HG03558 (cell line): ENCODE measurements at regions not wholly inside any gene's neighbourhood (a gene's known extent, or its start where the extent isn't known, plus 50 kb on each side); places are given as distances from the start of the nearest gene placed in this dataset.

Experiments
- ATAC-seq: cut with Tn5 transposase; IDR thresholded peaks from one replicate; pipeline ENCODE4 v1.9.1; 2021; ENCODE audit warnings: moderate number of reproducible peaks; ENCODE audit not compliant: unreplicated experiment; ENCODE audit errors: extremely low read depth

DNA sequence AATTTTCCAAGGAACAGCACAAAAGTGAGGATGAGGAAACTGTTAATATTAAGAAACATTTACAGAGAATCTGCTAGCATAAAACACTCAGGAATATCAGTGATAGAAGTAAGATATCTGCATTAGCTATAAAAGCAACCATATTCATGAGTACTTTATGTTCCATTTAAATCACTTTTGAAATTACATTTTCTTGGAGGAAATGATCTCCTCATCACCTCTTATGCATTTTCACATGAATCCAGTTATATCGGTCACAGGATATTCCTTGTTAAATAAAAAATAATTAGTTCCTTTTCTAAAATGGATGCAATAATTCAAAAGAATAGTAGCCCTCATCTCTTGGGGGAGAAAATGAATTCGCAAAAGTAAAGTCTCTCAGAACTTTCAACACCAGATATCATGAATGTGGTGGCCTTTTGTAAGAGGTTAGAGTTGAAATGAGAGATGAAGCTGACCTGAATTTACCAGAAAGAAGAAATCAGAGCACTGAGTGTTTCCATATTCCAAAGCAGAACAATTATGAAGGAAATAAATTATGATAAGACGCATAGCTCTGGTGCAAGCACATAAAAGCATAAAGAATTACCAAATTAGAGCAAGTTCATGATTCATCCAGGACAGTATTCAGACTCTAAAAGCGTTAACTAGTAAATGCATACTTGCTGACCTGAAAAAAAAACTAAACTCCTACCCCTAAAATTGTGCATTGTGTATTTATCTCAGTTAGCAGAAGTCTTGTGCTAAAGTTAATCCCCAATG lies 321.9 kb upstream of the CCDC54 start:
- no peak for ATAC-seq

DNA sequence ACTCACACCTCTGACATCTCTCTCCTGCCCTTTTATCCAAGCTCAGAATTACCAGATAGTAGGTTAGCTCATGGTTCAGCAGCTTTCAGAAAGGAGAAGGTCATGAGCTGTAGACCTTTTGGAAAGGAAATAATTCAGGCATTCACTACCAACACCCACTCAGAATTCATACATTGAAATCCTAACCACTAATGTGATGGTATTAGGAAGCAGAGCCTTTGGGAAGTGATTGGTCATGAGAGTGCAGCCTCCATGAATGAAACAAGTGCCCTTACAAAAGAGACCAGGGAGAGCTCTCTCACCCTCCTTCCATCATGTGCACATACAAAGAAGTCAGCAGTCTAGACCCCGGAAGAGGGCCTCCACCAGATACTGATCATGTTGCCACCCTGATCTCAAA lies 315.8 kb upstream of the CCDC54 start:
- ATAC-seq = no peak

DNA sequence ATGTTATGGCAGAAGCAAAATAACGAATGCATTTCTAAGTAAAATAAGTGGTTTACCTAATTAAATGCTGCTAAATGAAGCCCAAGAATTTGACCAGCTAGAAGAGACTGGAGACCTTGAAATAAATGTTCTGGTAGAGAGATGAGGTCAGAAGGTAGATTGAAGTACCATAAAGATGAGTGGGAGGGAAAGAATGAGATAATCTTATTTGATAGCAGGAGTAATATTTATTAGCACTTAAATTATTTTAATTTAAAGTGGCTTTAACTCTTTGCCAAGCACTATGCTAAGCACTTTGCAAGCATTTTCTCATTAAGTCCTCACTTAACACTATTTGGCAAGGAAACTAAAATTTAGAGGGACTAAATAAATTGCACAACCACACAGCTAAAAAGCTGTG lies 314.9 kb upstream of the CCDC54 start:
- ATAC-seq = no peak

DNA sequence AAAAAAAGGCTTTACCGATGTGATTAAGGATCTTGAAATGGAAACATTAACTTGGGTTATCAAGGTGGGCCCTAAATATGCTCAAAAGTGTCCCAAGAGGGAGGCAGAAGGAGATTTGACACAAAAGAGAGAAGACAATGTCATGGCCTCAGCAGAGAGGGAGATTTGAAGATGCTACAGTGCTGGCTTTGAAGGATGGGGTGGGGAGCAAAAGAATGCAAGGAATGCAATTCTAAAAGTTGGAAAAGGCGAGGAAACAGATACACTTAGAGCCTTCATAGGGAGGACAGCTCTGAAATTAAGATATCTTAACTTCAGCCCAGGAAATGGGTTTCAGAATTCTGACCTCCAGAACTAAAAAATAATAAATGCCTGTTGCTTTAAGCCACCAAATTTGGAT lies 314.5 kb upstream of the CCDC54 start:
- ATAC-seq = no peak

DNA sequence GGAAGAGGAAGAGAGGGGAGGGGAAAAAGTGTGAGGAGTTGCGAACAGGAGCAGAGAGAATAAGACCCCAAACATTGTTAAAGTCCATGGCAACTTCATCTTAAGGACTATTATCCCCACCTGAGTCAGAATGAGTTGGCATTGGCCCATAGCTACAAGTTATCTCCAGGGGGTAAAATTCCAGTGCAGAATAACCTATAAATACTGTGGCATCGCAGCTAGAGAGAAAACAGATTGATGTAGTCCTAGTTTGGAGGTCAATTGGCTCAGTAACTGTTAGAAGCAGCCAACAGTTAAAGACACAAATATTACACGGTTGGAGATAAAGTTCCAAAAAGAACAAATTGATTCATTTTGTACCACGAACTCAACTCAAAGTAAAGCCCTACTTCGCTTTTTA lies 313.9 kb upstream of the CCDC54 start:
- no peak for ATAC-seq

DNA sequence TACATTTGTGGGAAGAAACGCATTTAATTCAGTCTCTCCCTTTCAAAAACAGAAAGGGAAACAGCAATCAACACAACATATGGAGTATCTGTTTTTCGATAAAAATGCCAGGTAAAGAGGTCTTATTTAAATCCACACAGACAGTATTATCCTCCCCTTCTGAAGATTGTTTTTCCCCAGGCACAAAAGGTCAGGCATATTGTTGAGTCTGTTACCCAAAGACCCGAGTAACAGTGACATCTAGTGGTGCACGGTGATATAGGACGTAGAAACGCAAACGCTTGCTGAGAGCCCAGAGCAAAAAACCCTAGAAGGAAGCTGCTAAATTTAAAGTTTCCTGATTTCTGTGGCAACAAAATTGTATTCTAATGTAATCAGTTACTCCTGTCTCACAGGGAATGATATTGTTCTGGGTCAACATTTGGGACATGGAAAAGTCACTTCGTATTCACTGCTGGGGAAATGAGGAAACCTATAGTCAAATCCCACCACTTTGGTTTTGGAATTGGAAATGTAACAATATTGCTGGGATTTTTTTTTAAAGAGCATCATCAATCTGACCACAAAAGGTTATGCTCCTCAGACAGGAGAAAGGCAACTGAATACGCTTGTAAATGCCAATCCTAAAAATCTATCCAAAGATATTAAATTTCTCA lies 312.7 kb upstream of the CCDC54 start:
- ATAC-seq = no peak

DNA sequence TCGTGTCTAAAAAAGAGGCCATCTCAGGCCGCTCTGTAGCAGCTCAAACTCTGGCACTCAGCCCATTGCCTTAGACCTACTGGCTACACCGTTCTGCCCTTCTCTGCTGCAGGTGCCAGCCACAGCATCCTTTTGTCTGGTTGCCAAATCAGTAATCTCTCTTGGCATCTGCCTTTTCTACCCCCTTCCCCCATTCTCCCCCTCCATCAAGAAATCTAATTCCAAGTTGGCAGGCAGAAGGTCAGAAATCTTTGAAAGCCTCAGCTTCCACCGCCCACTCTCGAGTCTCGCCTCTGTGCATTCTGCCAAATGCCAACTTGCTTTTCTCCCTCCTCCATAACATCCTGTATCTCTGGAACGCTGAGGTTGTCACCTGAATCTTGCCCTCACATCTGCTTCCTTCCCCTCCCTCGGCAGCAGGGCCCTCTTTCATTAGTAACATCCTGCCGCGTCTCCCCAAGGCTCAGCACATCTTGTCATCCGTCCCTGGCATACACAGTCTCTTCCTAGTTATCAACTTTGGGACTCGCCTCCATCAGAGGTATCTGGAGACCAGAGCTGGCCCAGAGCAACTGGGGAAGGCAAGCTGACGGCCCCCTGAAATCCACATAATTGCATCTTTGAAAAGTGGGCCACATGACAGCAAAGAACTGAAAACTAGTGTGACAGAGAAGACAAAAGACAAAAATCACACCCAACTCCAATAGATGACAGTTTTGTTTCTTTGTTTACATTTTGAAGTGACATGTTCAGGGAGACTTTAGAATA lies 312.0 kb upstream of the CCDC54 start:
- no peak for ATAC-seq

DNA sequence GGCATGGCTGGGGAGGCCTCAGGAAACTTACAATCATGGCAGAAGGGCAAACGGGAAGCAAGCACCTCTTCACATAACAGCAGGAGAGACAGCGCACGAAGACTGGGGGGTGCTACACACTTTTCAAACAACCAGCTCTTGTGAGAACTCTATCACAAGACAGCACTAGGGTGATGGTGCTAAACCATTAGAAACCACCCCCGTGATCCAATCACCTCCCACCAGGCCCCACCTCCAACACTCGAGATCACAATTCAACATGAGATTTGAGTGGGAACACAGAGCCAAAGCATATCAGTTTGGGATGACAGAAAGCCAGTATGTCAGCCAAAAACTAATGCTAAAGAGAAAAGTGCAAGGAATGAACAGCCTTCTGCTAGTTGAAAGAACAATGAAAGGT lies 309.8 kb upstream of the CCDC54 start:
- ATAC-seq = no peak

DNA sequence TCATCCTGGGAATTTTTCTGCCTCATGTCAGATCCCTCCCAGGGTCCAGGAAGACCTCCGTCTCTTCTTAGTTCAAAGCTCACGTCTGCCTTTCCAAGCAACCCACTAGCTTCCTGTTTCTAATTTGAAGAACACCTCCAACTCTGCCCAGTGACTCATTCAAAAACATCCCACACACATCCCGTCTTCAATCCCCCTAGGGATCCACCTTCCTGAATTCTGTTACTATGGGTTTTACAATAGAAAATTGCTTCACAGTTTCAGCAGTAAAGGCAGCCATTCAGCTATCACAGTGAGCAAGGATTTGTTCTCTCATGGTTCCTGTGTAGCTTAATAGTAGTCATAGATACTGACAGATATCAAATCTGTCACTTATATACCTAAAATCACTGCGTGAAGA lies 308.3 kb upstream of the CCDC54 start:
- no peak for ATAC-seq

DNA sequence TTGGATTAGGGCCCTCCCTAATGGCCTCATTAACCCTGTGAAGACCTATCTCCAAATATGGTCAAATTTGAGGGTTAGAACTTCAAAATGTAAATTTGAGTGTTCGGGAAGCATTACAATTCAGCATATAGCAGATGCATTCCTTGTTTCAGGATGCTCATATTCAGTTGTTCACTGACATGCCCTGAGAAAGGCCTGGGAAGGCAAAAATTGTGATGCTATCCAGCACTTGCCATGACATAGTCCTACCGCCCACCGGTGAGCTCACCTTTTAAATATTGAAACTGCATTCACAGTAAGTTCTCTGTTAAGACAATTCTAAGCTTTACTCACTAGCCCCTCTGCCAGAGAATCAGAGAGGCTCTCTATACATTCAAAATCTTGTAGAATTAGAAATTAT lies 300.3 kb upstream of the CCDC54 start:
- ATAC-seq = no peak

DNA sequence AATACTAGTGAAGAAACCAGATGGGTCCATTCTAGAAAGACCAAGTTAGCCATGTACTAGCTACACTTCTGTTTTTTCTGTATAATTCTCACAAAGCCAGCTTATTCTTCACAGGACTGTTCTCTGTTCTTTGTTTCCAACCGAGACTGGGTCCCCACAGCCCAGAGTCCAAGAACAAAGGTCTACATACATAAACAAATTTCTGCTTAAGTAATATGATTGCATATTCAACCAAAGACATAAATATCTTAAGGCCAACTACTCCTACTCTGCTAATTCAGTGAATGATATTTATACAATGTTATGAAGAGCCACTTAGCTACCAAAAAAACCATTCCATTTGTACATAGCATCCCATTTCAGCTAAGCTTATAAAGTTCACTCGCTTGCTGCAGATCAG lies 299.8 kb upstream of the CCDC54 start:
- no peak for ATAC-seq

DNA sequence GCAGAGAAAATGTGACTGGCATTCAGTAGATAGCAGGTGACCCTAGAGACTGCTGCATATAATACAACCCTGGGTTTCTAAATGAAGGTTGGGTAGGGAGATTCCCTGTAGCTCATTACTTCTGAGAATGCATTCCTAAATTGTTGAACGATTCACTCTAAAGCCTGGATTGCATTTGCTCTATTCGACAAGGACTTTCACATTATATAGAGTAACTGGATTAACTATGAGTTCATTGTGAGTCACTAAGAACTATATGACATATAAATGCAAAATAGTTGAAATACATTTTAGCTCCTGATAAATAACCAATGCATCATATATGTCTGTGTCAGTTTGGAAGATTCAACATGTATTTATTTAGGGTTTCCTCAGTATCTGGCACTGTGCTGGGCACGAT lies 294.7 kb upstream of the CCDC54 start:
- ATAC-seq = no peak

DNA sequence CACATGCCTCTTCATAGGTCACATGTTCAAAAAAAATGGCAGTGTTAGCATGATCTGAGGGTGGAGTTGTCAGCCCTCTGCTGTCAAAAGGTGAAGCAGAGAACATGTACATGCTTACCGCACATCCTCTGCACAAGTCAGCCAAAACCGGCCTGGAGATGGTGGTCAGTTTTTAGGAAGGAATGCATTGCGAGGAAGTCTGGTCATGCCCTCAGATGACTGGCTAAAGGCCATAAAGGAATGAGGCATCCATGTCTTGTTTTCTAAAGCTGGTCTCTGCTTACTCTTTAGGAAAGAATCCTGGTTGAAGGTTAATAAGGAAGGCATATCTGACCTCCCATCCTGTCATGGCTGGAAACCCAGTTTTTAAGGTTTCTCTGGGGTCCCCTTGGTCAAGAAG lies 292.0 kb upstream of the CCDC54 start:
- no peak for ATAC-seq

DNA sequence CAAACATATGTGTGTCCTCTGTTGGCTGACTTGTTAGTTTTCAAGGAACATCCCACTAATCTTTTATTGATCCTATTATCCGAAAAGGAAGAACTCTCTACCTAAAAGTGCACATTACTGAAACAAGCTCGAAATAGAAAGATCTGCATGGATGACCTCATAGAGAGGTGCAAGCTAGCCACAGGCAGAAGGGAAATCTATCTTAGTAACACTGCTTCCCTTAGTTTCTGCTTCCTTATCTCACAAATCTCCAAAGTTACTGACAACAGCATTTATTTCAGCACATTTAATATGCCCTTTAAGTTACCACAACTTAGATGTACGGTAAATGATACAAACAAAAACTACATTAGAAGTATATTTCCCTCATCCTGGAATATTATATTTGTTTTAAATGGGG lies 285.1 kb upstream of the CCDC54 start:
- ATAC-seq = no peak

DNA sequence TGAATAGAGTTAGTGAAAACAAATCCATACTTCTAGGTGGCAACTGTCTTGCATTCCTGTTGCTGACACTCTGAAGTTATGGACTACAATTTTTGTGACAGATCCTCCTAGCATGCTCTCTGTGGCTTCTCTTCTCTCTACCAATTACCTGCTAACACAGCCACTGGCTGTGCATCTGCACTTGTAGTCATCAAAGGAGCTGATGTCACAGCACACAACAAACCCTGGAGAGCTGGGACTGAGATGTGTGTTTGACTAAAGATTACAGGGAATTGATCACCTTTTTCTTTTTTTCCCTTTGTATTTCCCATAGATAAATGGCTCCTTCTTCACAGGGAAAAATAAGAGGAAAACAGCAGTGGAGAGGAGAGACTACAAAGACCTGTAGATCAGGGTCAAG lies 278.4 kb upstream of the CCDC54 start:
- no peak for ATAC-seq

DNA sequence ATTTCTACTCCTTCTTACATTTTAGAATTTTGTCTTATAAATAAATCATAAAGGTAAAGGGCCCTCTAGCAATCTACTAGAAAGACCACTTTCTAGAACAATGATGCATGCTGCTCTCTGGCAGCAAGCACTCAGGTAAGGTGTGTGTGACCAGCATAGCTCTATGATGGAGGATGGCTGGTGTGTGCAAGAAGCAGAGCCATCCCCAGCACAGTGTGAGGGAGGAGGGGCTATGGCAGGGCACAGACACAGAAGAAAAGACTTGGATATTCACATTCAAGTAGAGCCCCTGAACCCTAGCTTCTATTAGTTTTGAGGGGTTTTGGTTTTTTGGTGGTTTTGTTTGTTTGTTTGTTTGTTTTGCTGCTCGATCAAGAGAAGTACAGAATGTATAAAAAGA lies 277.1 kb upstream of the CCDC54 start:
- ATAC-seq = no peak

DNA sequence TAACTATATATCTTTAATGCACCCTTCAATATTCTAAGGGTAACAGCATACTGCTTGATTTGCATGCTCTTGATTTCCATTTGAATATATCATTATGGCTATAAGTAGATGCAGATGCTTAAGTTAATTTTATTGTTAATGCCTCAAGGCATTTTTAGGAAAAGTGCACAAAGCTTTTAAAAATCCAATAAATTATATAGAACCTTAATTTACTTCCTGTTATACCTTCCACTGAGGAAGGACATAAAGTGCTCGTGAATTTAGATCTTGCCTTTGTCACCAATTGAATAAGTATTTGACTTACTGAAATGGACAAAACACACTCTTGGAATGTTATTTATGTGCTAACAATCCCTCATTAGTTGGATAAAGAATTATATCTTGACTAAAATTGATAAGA lies 276.7 kb upstream of the CCDC54 start:
- no peak for ATAC-seq

DNA sequence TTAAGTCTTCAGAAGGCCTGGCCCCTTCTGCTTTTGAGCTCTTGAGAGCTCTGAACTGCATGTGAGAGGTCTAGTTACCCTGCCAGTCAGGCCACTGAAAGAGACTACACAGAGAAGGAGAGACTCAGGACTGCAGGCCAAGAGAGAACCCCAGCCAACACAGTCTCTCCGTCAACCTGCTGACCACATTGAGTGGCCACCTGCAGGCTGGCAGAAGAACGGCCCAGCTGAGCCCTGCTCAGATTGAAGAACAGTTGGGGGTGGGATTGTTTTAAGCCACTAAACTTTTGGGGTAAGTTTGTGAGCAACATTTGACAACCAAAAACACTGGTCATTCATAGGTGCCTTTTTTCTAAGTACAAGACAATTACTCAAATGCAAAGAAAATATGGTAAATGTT lies 273.5 kb upstream of the CCDC54 start:
- ATAC-seq = no peak

DNA sequence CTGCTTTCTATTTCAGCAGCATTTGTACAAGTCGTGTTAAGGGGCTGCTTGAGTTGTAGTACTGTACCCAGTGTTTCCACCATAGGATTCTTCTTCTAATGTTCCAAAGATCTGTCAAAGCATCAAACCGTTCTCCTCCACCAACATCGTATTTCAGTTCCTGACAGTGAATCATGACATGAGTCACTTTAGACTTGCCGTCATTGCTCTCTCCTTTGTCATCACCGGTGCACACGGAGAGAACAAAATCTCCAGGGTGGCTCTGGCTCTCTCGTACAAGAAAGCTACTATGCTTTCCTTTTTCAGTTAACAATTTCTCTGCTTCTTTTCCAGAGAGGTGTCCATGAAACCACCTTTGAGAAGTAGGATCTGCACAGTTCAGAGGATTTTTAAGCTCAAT lies 270.9 kb upstream of the CCDC54 start:
- no peak for ATAC-seq

DNA sequence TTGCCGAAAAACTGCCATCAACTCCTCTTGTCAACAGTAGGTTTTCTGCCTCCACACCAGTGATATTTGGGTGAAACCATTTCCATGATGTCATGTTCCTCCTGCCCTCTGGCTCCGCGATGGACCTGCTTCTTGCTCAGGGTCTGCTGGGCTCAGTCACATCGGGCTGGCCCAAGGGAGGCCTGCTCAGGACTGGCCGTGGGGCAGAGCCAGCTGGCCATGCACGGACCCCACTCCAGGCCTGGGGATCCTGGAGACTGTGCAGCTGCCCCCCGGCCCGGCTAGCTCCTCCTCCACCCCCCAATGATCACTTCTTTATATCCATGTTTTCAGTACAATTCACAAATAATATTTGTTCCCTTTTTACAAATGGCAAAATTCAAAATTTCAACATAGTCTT lies 270.3 kb upstream of the CCDC54 start:
- ATAC-seq = no peak

DNA sequence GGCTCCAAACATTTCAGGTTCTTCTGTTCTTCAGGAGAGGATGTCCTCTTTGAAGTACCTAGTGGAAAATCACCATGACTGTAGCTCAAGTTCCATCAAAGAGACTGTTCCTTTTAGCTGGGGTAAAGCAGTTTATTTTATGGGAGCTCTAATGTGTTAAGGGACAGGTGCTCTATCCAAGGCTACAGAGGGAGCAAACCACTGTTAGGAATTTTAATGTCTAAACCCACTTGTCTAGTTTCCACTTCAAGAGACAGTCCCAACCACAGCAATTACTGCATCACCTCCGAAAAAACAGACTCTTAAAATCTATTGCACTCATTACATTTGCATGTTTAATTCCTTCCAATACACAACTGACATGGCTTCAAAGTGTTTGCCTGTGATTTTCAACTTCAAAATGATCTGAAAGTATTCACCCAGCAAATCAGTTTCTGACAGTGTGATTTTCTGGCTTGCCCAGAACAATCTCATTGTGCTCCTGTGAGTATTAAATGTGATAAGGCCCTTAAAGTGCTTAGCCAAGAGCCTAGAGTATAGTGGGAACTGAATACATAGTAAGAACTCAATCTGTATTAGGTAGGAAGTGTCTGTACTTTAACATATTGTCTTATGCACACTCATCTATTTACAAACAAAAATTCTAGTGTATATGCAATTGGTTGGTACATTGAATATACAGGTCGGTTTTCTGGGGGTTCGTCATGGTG lies 266.5 kb upstream of the CCDC54 start:
- no peak for ATAC-seq
